ENCODE measurements at regions not wholly inside any gene's neighbourhood (a gene's known extent, or its start where the extent isn't known, plus 50 kb on each side); places are given as distances from the start of the nearest gene placed in this dataset.

- Histone ChIP-seq H3K9ac (ENCODE audit: low read length) (no peak overlapping the region), H2AFZ (ENCODE audit: low read depth, low read length) (no peak overlapping the region), H3K27me3 (ENCODE audit: low read depth, low read length) (peaks cover 13% of the 10 kb centered on the region; the same call in 1 of the 2 replicates), H3K9me3 (ENCODE audit: insufficient read depth, low read length) (no peaks in the 10 kb centered on the region; the same call in 1 of the 2 replicates), H3K79me2 (ENCODE audit: low read length) (no peaks in the 10 kb centered on the region), H3K27ac (ENCODE audit: low read length) (no peak overlapping the region), H3K4me1 (ENCODE audit: low read length) (0 out of 2 replicates have a peak, but pooled peaks cover 2% of the 10 kb centered on the region), H3K4me2 (ENCODE audit: low read length) (no peak overlapping the region), H3K4me3 (ENCODE audit: low read length) (no peak overlapping the region), H3K36me3 (replicated peaks; ENCODE audit: low read depth, low read length) (no peaks in the 10 kb centered on the region), H4K20me1 (ENCODE audit: insufficient read depth, low read length) (no peaks in the 10 kb centered on the region)
- TF ChIP-seq CTCF (IDR thresholded peaks at IDR 0.05; ENCODE audit: low read depth, low read length) (no peak), EZH2phosphoT487 (IDR thresholded peaks at IDR 0.05; ENCODE audit: low read depth) (no peak)
Observed at GRCh38 chr13:42722883-42723539, 58.4 kb upstream of the FAM216B start.

- H3K36me3 ChIP-seq (replicated peaks; ENCODE audit: low read depth, low read length), result no peaks in the 10 kb centered on the region
- no peak for TF ChIP-seq CTCF (IDR thresholded peaks at IDR 0.05; ENCODE audit: low read depth, low read length)
- no peak for TF ChIP-seq EZH2phosphoT487 (IDR thresholded peaks at IDR 0.05; ENCODE audit: low read depth)
- no peaks in the 10 kb centered on the region for H3K4me1 ChIP-seq (ENCODE audit: low read length)
- no peak overlapping the region for H3K4me2 ChIP-seq (ENCODE audit: low read length)
- H3K27ac ChIP-seq (ENCODE audit: low read length), result no peak overlapping the region
- no peaks in the 10 kb centered on the region for H3K79me2 ChIP-seq (ENCODE audit: low read length)
- no peak overlapping the region for H3K9ac ChIP-seq (ENCODE audit: low read length)
- H4K20me1 ChIP-seq (ENCODE audit: insufficient read depth, low read length), result no peaks in the 10 kb centered on the region
- no peak overlapping the region for H3K4me3 ChIP-seq (ENCODE audit: low read length)
- no peaks in the 10 kb centered on the region for H3K27me3 ChIP-seq (ENCODE audit: low read depth, low read length)
- no peak overlapping the region for H2AFZ ChIP-seq (ENCODE audit: low read depth, low read length)
- no peaks in the 10 kb centered on the region; the same call in 1 of the 2 replicates for H3K9me3 ChIP-seq (ENCODE audit: insufficient read depth, low read length)
Observed at GRCh38 chr13:42728507-42729180, 52.7 kb upstream of the FAM216B start.

- Histone ChIP-seq H3K4me3 (ENCODE audit: low read length) (no peak overlapping the region), H3K4me1 (ENCODE audit: low read length) (no peaks in the 10 kb centered on the region), H3K36me3 (replicated peaks; ENCODE audit: low read depth, low read length) (no peaks in the 10 kb centered on the region), H3K9me3 (ENCODE audit: insufficient read depth, low read length) (no peaks in the 10 kb centered on the region; the same call in 1 of the 2 replicates), H3K27ac (ENCODE audit: low read length) (no peak overlapping the region), H2AFZ (ENCODE audit: low read depth, low read length) (no peak overlapping the region), H3K4me2 (ENCODE audit: low read length) (no peak overlapping the region), H4K20me1 (ENCODE audit: insufficient read depth, low read length) (no peaks in the 10 kb centered on the region), H3K79me2 (ENCODE audit: low read length) (no peaks in the 10 kb centered on the region), H3K27me3 (ENCODE audit: low read depth, low read length) (no peaks in the 10 kb centered on the region), H3K9ac (ENCODE audit: low read length) (no peak overlapping the region)
- no peak for TF ChIP-seq EZH2phosphoT487 (IDR thresholded peaks at IDR 0.05; ENCODE audit: low read depth)
- TF ChIP-seq CTCF (IDR thresholded peaks at IDR 0.05; ENCODE audit: low read depth, low read length), result no peak
Observed at GRCh38 chr13:42729857-42730402, 51.5 kb upstream of the FAM216B start.
